CD14-positive monocyte (primary cell): ENCODE measurements at regions not wholly inside any gene's neighbourhood (a gene's known extent, or its start where the extent isn't known, plus 50 kb on each side); places are given as distances from the start of the nearest gene placed in this dataset.

Experiments used
- DNase-seq, 3 donors: peaks; one replicate each; pipeline ENCODE4 v3.0.0-alpha.2; 2011 to 2022
- H2AFZ ChIP-seq: 2 replicates; pipeline ENCODE4 v1.6.0; 2012; ENCODE audit warnings: mild to moderate bottlenecking, low read depth, low read length, inconsistent platforms; ENCODE audit not compliant: insufficient read depth, poor library complexity, severe bottlenecking
- H3K27ac ChIP-seq, 2 donors: 1 replicate in 1 of 2; 2 replicates in 1 of 2; pipeline ENCODE4 v1.5.1; 2012 to 2013; ENCODE audit warnings: low read length in 2 of 2, control low read depth in 1 of 2, inconsistent platforms in 1 of 2, low read depth in 1 of 2, mild to moderate bottlenecking in 1 of 2
- H3K27me3 ChIP-seq, 2 donors: one replicate each; pipeline versions ENCODE4 v1.6.0 to v1.6.1; 2011 to 2013; ENCODE audit warnings: low read length in 2 of 2; ENCODE audit not compliant: control insufficient read depth in 2 of 2, insufficient read depth in 2 of 2
- H3K36me3 ChIP-seq, 2 donors: replicated peaks in 1 of 2; 1 replicate in 1 of 2; 2 replicates in 1 of 2; pipeline versions ENCODE4 v1.5.1 to v1.6.1; 2012 to 2013; ENCODE audit warnings: low read length in 2 of 2, control low read depth in 1 of 2, inconsistent platforms in 1 of 2, mild to moderate bottlenecking in 1 of 2; ENCODE audit not compliant: insufficient read depth in 2 of 2, control insufficient read depth in 1 of 2
- H3K4me1 ChIP-seq, 2 donors: 1 replicate in 1 of 2; 2 replicates in 1 of 2; pipeline versions ENCODE4 v1.5.1 to v1.6.1; 2012 to 2013; ENCODE audit warnings: low read length in 2 of 2, control low read depth in 1 of 2, inconsistent platforms in 1 of 2, mild to moderate bottlenecking in 1 of 2, moderate library complexity in 1 of 2; ENCODE audit not compliant: insufficient read depth in 2 of 2, control insufficient read depth in 1 of 2
- H3K4me2 ChIP-seq: replicated peaks from 2 replicates; pipeline ENCODE3; 2012; ENCODE audit warnings: low read length, moderate library complexity, mild to moderate bottlenecking; ENCODE audit not compliant: poor library complexity, severe bottlenecking; ENCODE audit errors: extremely low read depth
- H3K4me3 ChIP-seq, 3 experiments: fragments of 200-600 bp in 1 of 3; sonication (generic) in 1 of 3; replicated peaks in 1 of 3; 1 replicate in 2 of 3; 2 replicates in 1 of 3; pipeline ENCODE4 v1.5.1; 2011 to 2013; ENCODE audit warnings: low read length in 3 of 3, mild to moderate bottlenecking in 3 of 3, control low read depth in 2 of 3, low read depth in 2 of 3, inconsistent platforms in 1 of 3, moderate library complexity in 1 of 3
- H3K79me2 ChIP-seq: 2 replicates; pipeline ENCODE4 v1.6.0; 2012; ENCODE audit warnings: mild to moderate bottlenecking, control low read depth, inconsistent platforms, low read length, moderate library complexity; ENCODE audit not compliant: insufficient read depth
- H3K9ac ChIP-seq: 2 replicates; pipeline ENCODE4 v1.6.0; 2017; ENCODE audit warnings: low read length, mild to moderate bottlenecking; ENCODE audit not compliant: insufficient read depth, poor library complexity, severe bottlenecking
- H3K9me3 ChIP-seq, 2 donors: replicated peaks in 1 of 2; 1 replicate in 1 of 2; 2 replicates in 1 of 2; pipeline versions ENCODE4 v1.5.1 to v1.6.1; 2012 to 2013; ENCODE audit warnings: low read length in 2 of 2, control low read depth in 1 of 2; ENCODE audit not compliant: control insufficient read depth in 1 of 2, insufficient read depth in 1 of 2
- H4K20me1 ChIP-seq: 2 replicates; pipeline ENCODE4 v1.6.0; 2012; ENCODE audit warnings: mild to moderate bottlenecking, low read length, control low read depth, moderate library complexity; ENCODE audit not compliant: insufficient read depth
- H3K27ac Mint-ChIP-seq, 7 donors: one replicate each; pipeline ENCODE4 v1.8.0; 2020; ENCODE audit warnings: mild to moderate bottlenecking in 7 of 7, mixed read lengths in 7 of 7, moderate library complexity in 6 of 7, inconsistent platforms in 2 of 7
- H3K27me3 Mint-ChIP-seq, 3 donors: one replicate each; pipeline ENCODE4 v1.8.0; 2021 to 2022; ENCODE audit warnings: low read depth in 3 of 3, mild to moderate bottlenecking in 3 of 3, mixed read lengths in 3 of 3, moderate library complexity in 3 of 3, inconsistent platforms in 1 of 3
- H3K36me3 Mint-ChIP-seq, 2 donors: one replicate each; pipeline ENCODE4 v1.8.0; 2020; ENCODE audit warnings: mixed read lengths in 2 of 2, inconsistent platforms in 1 of 2, mild to moderate bottlenecking in 1 of 2
- H3K4me1 Mint-ChIP-seq: one replicate; pipeline ENCODE4 v1.8.0; 2020; ENCODE audit warnings: mild to moderate bottlenecking, mixed read lengths
- H3K4me3 Mint-ChIP-seq, 2 donors: one replicate each; pipeline ENCODE4 v1.8.0; 2020; ENCODE audit warnings: mild to moderate bottlenecking in 2 of 2, mixed read lengths in 2 of 2, moderate library complexity in 1 of 2
- H3K9me3 Mint-ChIP-seq, 7 donors: one replicate each; pipeline ENCODE4 v1.8.0; 2020 to 2022; ENCODE audit warnings: mixed read lengths in 7 of 7, mild to moderate bottlenecking in 6 of 7, moderate library complexity in 6 of 7, inconsistent platforms in 2 of 7
- CTCF ChIP-seq: fragments of 200-600 bp; IDR thresholded peaks from one replicate; pipeline ENCODE4 v1.8.0; 2022; ENCODE audit warnings: antibody characterized with exemption, mild to moderate bottlenecking
- whole genome bisulfite sequencing: methylation state at CpG from one replicate; pipeline ENCODE4 v1.1.5; 2013; ENCODE audit warnings: missing lambda C conversion rate; ENCODE audit not compliant: insufficient coverage; 5-methylcytosine and 5-hydroxymethylcytosine counted together
- intact Hi-C, 2 donors: fragments of 100-400 bp; cut with micrococcal nuclease; formaldehyde crosslinking; loops; one replicate each; pipeline versions ENCODE4 v1.15.0 to v1.15.1; 2023

- Histone ChIP-seq H3K4me2 (no peak overlapping the region), H4K20me1 (no peaks in the 10 kb centered on the region), H3K36me3 (no peaks in the 10 kb centered on the region), H3K79me2 (no peaks in the 10 kb centered on the region), H3K9me3 (no peaks in the 10 kb centered on the region), H3K4me3 (no peak overlapping the region), H3K4me1 (no peaks in the 10 kb centered on the region), H3K27ac (no peak overlapping the region), H3K9ac (no peak overlapping the region), H3K27me3 (no peaks in the 10 kb centered on the region), H2AFZ (no peak overlapping the region)
- DNase-seq = no peak
- Mint-ChIP-seq H3K27ac (no peak overlapping the region), H3K4me3 (no peak overlapping the region), H3K36me3 (no peaks in the 10 kb centered on the region), H3K27me3 (peaks cover 0 to 4% (median 1%) of the 10 kb centered on the region in 3 donors), H3K4me1 (no peaks in the 10 kb centered on the region), H3K9me3 (peaks cover 0 to 4% (median 2%) of the 10 kb centered on the region in 7 donors)
- intact Hi-C loops = no loop called here
- 73% methylated on average over 1 of the region's 3 CpGs for WGBS
- no peak for TF ChIP-seq CTCF
These were observed 432.0 kb upstream of the CDH5 start for GRCh38 chr16:65934443-65934842.

GRCh38 chr16:65933703-65934102 is 432.8 kb upstream of the CDH5 start:
- Histone ChIP-seq H3K27ac (no peak overlapping the region), H2AFZ (no peak overlapping the region), H3K79me2 (no peaks in the 10 kb centered on the region), H3K4me1 (no peaks in the 10 kb centered on the region), H3K36me3 (no peaks in the 10 kb centered on the region), H3K9ac (no peak overlapping the region), H3K4me3 (no peak overlapping the region), H3K4me2 (no peak overlapping the region), H3K9me3 (no peaks in the 10 kb centered on the region), H4K20me1 (no peaks in the 10 kb centered on the region), H3K27me3 (no peaks in the 10 kb centered on the region)
- no peak overlapping the region for H3K27ac Mint-ChIP-seq
- 100% methylated on average over 1 of the region's 4 CpGs for WGBS
- intact Hi-C loops = no loop called here
- no peak for DNase-seq
- no peaks in the 10 kb centered on the region for H3K36me3 Mint-ChIP-seq
- H3K9me3 Mint-ChIP-seq = peaks cover 0 to 6% (median 0%) of the 10 kb centered on the region in 7 donors
- no peak overlapping the region for H3K4me3 Mint-ChIP-seq
- peaks cover 0 to 6% (median 5%) of the 10 kb centered on the region in 3 donors for H3K27me3 Mint-ChIP-seq
- H3K4me1 Mint-ChIP-seq = no peaks in the 10 kb centered on the region
- no peak for TF ChIP-seq CTCF
